Endothelial cell of hepatic sinusoid (primary cell): ENCODE measurements at regions not wholly inside any gene's neighbourhood (a gene's known extent, or its start where the extent isn't known, plus 50 kb on each side); places are given as distances from the start of the nearest gene placed in this dataset.

Source experiments
- in situ Hi-C: cut with HindIII; loops from 2 replicates; pipeline ENCODE4 v1.10.0; 2017; ENCODE audit warnings: low sequenced_read_pairs

GRCh38 chr15:25051399-25052154 is 96.8 kb downstream of the SNRPN start:
- in situ Hi-C loops = no loop called here

GRCh38 chr15:25052191-25052999 is 97.6 kb downstream of the SNRPN start:
- in situ Hi-C loops = no loop called here

- in situ Hi-C loops = no loop called here
Measured at GRCh38 chr15:25053000-25053815, 98.4 kb downstream of the SNRPN start.

GRCh38 chr15:25054329-25054728 is 99.5 kb downstream of the SNRPN start:
- in situ Hi-C loops = no loop called here

- in situ Hi-C loops = no loop called here
Measured at GRCh38 chr15:25054943-25055342, 100.2 kb downstream of the SNRPN start.

GRCh38 chr15:25055356-25056068 is 100.7 kb downstream of the SNRPN start:
- in situ Hi-C loops = no loop called here

- in situ Hi-C loops = no loop called here
Measured at GRCh38 chr15:25056484-25057425, 102.0 kb downstream of the SNRPN start.

- in situ Hi-C loops = no loop called here
Measured at GRCh38 chr15:25057574-25057973, 102.8 kb downstream of the SNRPN start.

GRCh38 chr15:25058080-25058785 is 103.4 kb downstream of the SNRPN start:
- in situ Hi-C loops = no loop called here

GRCh38 chr15:25059698-25060471 is 105.1 kb downstream of the SNRPN start:
- in situ Hi-C loops = no loop called here

- in situ Hi-C loops = no loop called here
Measured at GRCh38 chr15:25060472-25060803, 105.7 kb downstream of the SNRPN start.

GRCh38 chr15:25060996-25061620 is 106.3 kb downstream of the SNRPN start:
- in situ Hi-C loops = no loop called here

GRCh38 chr15:25061808-25062550 is 107.2 kb downstream of the SNRPN start:
- in situ Hi-C loops = no loop called here

- in situ Hi-C loops = no loop called here
Measured at GRCh38 chr15:25062551-25063430, 108.0 kb downstream of the SNRPN start.

- in situ Hi-C loops = no loop called here
Measured at GRCh38 chr15:25065286-25065685, 110.5 kb downstream of the SNRPN start.

GRCh38 chr15:25065876-25066275 is 111.1 kb downstream of the SNRPN start:
- in situ Hi-C loops = no loop called here
